Panc1 (cell line): ENCODE measurements at regions not wholly inside any gene's neighbourhood (a gene's known extent, or its start where the extent isn't known, plus 50 kb on each side); places are given as distances from the start of the nearest gene placed in this dataset.

Source experiments
- POLR2AphosphoS5 ChIP-seq: IDR thresholded peaks from 2 replicates; pipeline ENCODE4 v1.6.1; 2012; ENCODE audit warnings: mild to moderate bottlenecking, low read depth, low read length, moderate library complexity
- REST ChIP-seq, 2 experiments: IDR thresholded peaks; 2 replicates each; pipeline ENCODE4 v1.6.1; 2011 to 2012; ENCODE audit warnings: low read depth in 2 of 2, control low read depth in 1 of 2, low read length in 1 of 2, mild to moderate bottlenecking in 1 of 2, moderate library complexity in 1 of 2; ENCODE audit not compliant: insufficient read depth in 1 of 2
- SIN3A ChIP-seq: IDR thresholded peaks from 2 replicates; pipeline ENCODE4 v1.6.1; 2012; ENCODE audit warnings: low read depth, mild to moderate bottlenecking, low read length, moderate library complexity, borderline replicate concordance; ENCODE audit not compliant: insufficient read depth
- TCF7L2 ChIP-seq: IDR thresholded peaks from 2 replicates; pipeline ENCODE4 v1.6.1; 2011; ENCODE audit warnings: mild to moderate bottlenecking, low read depth, low read length, inconsistent platforms
- TF ChIP-seq, protein P1 (sequence below): fragments of 450-650 bp; IDR thresholded peaks from 2 replicates; pipeline ENCODE4 v1.5.1; 2017; ENCODE audit warnings: mild to moderate bottlenecking

- TF ChIP-seq REST (IDR thresholded peaks at IDR 0.05; ENCODE audit: insufficient read depth in 1 of 2, low read depth in 2 of 2, low read length in 1 of 2) (no peak), SIN3A (no peak), POLR2AphosphoS5 (no peak), TCF7L2 (no peak)
- TF ChIP-seq, protein P1, sequence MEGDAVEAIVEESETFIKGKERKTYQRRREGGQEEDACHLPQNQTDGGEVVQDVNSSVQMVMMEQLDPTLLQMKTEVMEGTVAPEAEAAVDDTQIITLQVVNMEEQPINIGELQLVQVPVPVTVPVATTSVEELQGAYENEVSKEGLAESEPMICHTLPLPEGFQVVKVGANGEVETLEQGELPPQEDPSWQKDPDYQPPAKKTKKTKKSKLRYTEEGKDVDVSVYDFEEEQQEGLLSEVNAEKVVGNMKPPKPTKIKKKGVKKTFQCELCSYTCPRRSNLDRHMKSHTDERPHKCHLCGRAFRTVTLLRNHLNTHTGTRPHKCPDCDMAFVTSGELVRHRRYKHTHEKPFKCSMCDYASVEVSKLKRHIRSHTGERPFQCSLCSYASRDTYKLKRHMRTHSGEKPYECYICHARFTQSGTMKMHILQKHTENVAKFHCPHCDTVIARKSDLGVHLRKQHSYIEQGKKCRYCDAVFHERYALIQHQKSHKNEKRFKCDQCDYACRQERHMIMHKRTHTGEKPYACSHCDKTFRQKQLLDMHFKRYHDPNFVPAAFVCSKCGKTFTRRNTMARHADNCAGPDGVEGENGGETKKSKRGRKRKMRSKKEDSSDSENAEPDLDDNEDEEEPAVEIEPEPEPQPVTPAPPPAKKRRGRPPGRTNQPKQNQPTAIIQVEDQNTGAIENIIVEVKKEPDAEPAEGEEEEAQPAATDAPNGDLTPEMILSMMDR, result no peak
Observed at GRCh38 chr12:45504316-45505010, 225.0 kb upstream of the ARID2 start.
